GM18858 (cell line): ENCODE measurements at regions not wholly inside any gene's neighbourhood (a gene's known extent, or its start where the extent isn't known, plus 50 kb on each side); places are given as distances from the start of the nearest gene placed in this dataset.
"Not testable (repeated sequence)": the region's sequence is repeated elsewhere in the genome, so short reads cannot be mapped to it uniquely, and the experiment has no call there.

Experiments used
- ATAC-seq: cut with Tn5 transposase; IDR thresholded peaks from one replicate; pipeline ENCODE4 v1.9.1; 2021; ENCODE audit not compliant: unreplicated experiment

DNA sequence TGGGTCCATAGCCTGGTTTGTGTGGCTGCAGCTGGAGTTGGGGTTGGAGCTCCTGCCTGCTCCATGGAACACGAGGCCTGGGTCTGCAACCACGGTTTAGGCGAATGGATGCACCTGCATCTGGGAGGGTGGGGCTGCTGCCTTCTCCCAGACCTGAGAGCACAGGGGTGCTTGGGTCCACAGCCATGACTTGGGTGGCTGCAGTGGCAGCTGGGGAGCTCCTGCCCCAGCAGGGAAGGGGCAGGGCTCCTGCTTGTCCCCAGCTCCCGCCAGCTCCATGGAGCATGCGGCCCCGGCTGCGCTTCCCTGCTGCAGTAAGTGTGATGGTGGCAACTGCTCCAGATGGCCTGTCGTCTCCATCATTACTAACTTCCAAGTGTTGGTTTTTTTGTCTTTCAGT lies 571.1 kb upstream of the LRRN3 start:
- no peak for ATAC-seq

- ATAC-seq = no peak
Measured at GRCh38 chr7:110521357-110521911, 569.5 kb upstream of the LRRN3 start.

GRCh38 chr7:110522061-110522760 lies 568.7 kb upstream of the LRRN3 start:
- ATAC-seq = no peak

DNA sequence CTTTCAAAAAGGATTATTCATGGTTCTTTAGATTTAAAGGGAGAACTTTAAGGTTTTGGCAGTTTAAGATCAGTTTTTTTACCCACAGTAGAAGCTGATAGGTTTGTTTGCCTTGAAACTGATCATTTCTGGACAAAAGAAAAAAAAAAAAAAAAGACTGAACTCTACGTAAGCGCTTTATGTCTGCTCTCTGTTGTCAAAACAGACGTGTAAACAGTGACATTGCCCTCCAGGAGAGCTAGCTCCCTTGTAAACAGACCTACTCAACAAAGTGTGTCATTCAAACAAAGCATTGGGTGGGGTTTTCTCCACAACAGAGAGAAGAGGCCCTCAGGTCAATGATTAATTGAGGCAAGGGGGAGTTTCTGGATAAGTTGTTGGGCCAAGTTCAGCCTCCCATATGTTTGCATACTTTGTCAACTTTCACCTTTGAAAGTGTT lies 568.1 kb upstream of the LRRN3 start:
- no peak for ATAC-seq

GRCh38 chr7:110529175-110529574 lies 561.8 kb upstream of the LRRN3 start:
- ATAC-seq = no peak

GRCh38 chr7:110531186-110531585 lies 559.7 kb upstream of the LRRN3 start:
- ATAC-seq = no peak

DNA sequence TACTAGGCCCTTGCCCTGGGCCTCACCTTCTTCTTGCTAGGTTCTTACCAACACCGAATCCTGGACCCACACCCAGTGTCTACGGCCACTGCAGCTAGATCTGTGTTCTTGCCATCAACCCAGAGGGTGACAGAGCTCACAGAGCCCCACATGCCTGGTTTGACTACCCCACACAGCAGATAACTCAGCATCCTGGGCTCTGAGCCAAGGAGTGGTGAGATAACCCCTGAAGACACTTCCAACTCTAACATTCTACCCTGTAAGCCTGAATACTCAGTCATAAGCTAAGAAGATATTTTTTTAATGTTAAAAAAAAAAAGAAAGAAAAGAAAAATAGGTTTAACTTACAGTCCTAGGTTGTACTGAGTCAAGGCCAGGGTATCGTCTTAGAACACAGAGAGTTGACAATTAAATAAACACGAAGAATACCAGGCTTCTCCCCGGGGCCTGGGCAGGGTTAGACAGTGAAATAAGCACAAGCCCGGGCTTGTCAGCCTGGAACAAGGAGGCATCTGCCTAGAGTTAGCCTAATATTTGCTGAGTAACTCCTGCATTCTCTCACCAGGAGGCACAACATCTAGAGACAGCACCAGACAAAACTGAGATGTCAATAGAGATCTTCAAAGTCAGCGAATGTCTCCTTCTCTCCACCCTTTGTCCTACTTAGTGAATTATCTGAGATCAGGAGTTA lies 556.5 kb upstream of the LRRN3 start:
- ATAC-seq = peak; percentile 41

GRCh38 chr7:110539216-110539615 lies 551.7 kb upstream of the LRRN3 start:
- no peak for ATAC-seq

DNA sequence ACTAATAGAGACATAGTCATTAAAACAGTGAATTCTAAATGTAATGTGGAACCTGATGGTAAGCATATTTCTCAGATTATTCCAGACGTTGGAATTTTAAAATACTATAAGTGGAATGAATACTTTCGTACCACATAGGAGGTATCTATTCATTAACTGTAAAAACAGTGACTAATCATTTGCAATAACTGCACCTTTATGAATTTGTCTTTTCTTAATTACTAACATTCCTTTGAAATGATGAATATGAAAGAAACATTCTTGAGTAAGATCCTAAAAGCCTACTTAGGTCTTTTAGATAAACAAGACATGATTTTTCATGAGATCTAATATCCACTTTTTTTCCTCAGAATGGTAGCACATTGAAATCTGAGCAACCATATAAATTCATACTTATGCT lies 549.0 kb upstream of the LRRN3 start:
- no peak for ATAC-seq

GRCh38 chr7:110544194-110544593 lies 546.7 kb upstream of the LRRN3 start:
- ATAC-seq = no peak

DNA sequence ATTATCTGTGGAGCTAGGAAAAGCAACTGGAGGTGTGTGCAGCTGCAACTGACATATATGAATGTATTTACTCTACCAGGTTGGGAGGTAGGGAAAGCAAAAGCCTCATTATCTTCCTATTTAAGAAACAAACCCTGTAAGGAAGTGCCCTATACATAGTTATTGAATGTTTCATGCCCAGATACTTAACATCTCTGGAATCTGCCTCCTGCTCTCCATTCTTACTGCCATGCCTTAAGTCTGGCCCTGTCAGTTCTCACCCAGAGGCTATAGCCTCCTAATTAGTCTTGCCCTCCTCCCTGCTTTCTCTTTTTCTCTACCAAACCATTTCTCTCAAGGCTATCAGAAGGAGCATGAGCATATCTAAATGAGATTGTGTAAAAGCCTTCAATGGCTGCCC lies 542.6 kb upstream of the LRRN3 start:
- no peak for ATAC-seq

- ATAC-seq = no peak
Measured at GRCh38 chr7:110557136-110557535, 533.8 kb upstream of the LRRN3 start.

- not testable (repeated sequence) for ATAC-seq
Measured at GRCh38 chr7:110563286-110563685, 527.6 kb upstream of the LRRN3 start.

DNA sequence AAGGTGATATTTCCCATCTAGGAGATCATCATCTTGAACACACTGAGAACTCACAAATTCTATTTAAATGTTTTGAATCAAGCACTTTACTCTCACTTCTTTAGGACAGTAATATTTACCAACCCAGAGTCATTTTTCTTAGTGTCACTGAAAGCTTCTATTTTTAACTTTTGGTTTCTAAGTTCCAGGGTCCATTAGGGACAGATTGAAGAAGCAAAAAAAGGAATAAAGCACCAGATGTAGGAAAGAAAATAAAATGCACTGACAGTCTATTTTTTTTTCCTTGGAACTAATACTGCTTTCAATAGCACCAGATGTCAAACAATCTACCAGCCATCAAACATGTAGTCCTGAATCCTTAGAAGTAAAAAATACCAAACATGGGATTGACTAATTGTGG lies 526.7 kb upstream of the LRRN3 start:
- no peak for ATAC-seq

GRCh38 chr7:110568388-110568787 lies 522.5 kb upstream of the LRRN3 start:
- no peak for ATAC-seq

GRCh38 chr7:110568932-110569331 lies 522.0 kb upstream of the LRRN3 start:
- no peak for ATAC-seq

- no peak for ATAC-seq
Measured at GRCh38 chr7:110569486-110570205, 521.3 kb upstream of the LRRN3 start.

- no peak for ATAC-seq
Measured at GRCh38 chr7:110573862-110574528, 516.9 kb upstream of the LRRN3 start.

GRCh38 chr7:110587294-110587693 lies 503.6 kb upstream of the LRRN3 start:
- no peak for ATAC-seq

DNA sequence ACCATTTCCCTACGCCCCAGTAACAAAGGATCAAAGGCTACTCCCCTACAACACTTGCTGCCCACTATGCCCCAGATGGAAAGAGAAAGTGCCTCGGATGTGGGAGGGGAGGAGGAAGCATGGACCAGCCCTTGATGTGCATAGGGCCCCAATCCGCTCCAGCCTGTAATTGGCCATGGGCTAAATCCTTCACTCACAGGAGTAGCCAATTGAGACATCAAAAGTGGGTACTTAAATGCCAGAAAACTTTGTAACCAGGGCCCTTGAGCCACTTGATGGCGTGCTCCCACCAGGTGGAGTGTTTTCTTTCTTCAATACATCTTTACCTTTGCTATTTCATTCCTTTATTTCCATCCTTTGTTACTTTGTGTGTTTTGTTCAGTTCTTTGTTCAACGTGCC lies 500.5 kb upstream of the LRRN3 start:
- ATAC-seq = no peak

- ATAC-seq = no peak
Measured at GRCh38 chr7:110591341-110591740, 499.6 kb upstream of the LRRN3 start.
